Brain microvascular endothelial cell (primary cell): ENCODE measurements at regions not wholly inside any gene's neighbourhood (a gene's known extent, or its start where the extent isn't known, plus 50 kb on each side); places are given as distances from the start of the nearest gene placed in this dataset.
"Not testable (repeated sequence)": the region's sequence is repeated elsewhere in the genome, so short reads cannot be mapped to it uniquely, and the experiment has no call there.

ENCODE experiments used
- DNase-seq: peaks from one replicate; pipeline ENCODE4 v3.0.0-alpha.2; 2020
- H3K27ac ChIP-seq: fragments of 250-450 bp; sonication (Bioruptor Pico); 2 replicates; pipeline ENCODE4 v1.5.1; 2020; ENCODE audit warnings: mild to moderate bottlenecking, moderate library complexity
- H3K27me3 ChIP-seq: fragments of 250-450 bp; sonication (Bioruptor Pico); replicated peaks from 2 replicates; pipeline ENCODE4 v1.5.1; 2020; ENCODE audit warnings: mild to moderate bottlenecking
- H3K36me3 ChIP-seq: fragments of 250-450 bp; sonication (Bioruptor Pico); replicated peaks from 2 replicates; pipeline ENCODE4 v1.5.1; 2020; ENCODE audit warnings: mild to moderate bottlenecking
- H3K4me3 ChIP-seq: 2 replicates; pipeline ENCODE4 v1.5.1; 2011; ENCODE audit warnings: low read depth, mild to moderate bottlenecking, control low read depth, low read length, moderate library complexity
- CTCF ChIP-seq: IDR thresholded peaks from 2 replicates; pipeline ENCODE4 v1.5.1; 2011; ENCODE audit warnings: low read depth, mild to moderate bottlenecking, moderate library complexity, low read length, control low read depth, inconsistent platforms; ENCODE audit errors: missing control alignments
- in situ Hi-C: cut with HindIII; loops from 2 replicates; pipeline ENCODE4 v1.10.0; 2017; ENCODE audit warnings: low sequenced_read_pairs, low pct_ligation_motif_present

DNA sequence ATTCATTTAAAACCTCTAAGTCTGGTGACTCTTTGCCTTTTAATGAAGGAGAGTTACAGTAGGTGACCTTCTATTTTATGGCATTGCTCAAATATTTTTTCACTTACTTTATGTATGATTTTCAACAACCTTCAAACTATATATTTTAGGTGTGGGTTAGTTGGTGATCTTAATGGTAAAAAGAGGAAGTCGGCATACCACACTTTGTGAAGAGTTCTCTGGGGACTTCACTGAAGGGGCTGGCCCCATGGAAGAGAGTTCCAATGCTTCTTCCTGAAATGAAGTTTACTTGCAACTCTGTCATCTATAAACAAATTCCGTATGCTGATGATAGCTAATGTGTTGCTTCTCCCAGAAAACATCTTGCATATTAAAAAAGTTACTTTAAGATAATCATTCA lies 647.0 kb upstream of the SGO1 start:
- Histone ChIP-seq H3K27ac (no peak overlapping the region), H3K27me3 (no peaks in the 10 kb centered on the region), H3K36me3 (no peaks in the 10 kb centered on the region), H3K4me3 (no peak overlapping the region)
- DNase-seq: no peak
- in situ Hi-C loops: no loop called here
- no peak for TF ChIP-seq CTCF

DNA sequence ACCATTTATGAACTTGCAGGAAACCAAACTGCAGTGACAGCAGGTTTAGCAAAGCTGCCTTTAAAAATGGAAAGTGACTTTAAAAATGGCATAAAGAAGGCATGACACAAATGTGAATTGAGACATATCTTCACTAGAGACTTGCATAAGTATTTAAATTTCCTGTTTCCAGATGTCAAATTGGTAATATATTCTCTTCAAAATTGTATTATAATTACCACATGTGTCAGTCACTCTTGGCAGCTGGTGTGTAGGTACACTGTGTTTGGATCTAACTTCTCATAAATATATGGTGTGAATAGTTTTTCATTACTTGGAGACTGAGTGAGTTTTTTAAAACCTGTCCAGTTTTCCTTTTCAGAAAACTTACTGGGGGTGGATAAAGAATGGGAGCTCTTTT lies 636.2 kb upstream of the SGO1 start:
- Histone ChIP-seq H3K27me3 (no peaks in the 10 kb centered on the region), H3K36me3 (no peaks in the 10 kb centered on the region), H3K27ac (no peak overlapping the region), H3K4me3 (no peak overlapping the region)
- no peak for TF ChIP-seq CTCF
- in situ Hi-C loops: no loop called here
- no peak for DNase-seq

DNA sequence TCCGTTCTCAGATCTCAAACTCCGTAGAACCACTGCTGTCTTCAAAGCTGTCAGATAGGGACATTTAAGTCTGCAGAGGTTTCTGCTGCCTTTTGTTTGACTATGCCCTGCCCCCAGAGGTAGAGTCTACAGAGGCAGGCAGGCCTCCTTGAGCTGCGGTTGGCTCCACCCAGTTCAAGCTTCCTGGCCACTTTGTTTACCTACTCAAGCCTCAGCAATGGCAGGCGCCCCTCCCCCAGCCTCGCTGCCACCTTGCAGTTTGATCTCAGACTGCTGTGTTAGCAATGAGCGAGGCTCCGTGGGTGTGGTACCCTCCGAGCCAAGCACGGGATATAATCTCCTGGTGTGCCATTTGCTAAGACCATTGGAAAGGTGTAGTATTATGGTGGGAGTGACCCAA lies 634.9 kb upstream of the SGO1 start:
- H3K27ac ChIP-seq, DNase-seq, H3K36me3 ChIP-seq, in situ Hi-C loops, H3K27me3 ChIP-seq, H3K4me3 ChIP-seq: not testable (repeated sequence)

GRCh38 chr3:20811631-20812030 lies 625.6 kb upstream of the SGO1 start:
- Histone ChIP-seq H3K27me3 (no peaks in the 10 kb centered on the region), H3K27ac (no peak overlapping the region), H3K36me3 (no peaks in the 10 kb centered on the region), H3K4me3 (no peak overlapping the region)
- no peak for DNase-seq
- in situ Hi-C loops: no loop called here
- TF ChIP-seq CTCF: no peak

DNA sequence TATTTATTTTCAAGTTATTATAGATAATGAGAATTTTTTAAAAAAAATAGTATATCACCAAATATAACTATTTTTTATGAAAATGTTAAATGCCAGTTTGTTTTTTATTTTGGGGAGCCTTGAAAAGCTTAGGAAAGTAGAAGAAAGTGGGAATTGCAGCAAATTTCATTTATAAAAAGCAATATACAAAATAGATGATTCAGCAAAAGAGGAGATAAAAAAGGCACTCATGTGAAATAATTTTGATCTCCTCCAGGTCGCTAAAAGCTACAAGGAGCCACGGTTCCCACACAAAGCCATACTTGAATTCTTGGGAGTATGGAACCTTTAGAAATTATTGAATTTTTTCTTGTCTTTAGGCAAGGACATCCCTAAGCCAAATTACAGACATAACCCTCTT lies 625.0 kb upstream of the SGO1 start:
- H3K36me3 ChIP-seq: no peaks in the 10 kb centered on the region
- in situ Hi-C loops: no loop called here
- H3K4me3 ChIP-seq: no peak overlapping the region
- no peak overlapping the region for H3K27ac ChIP-seq
- no peak for TF ChIP-seq CTCF
- no peak for DNase-seq
- H3K27me3 ChIP-seq: no peaks in the 10 kb centered on the region

- in situ Hi-C loops: no loop called here
- no peaks in the 10 kb centered on the region for H3K36me3 ChIP-seq
- H3K4me3 ChIP-seq: no peak overlapping the region
- no peak for TF ChIP-seq CTCF
- no peak for DNase-seq
- H3K27me3 ChIP-seq: no peaks in the 10 kb centered on the region
- no peak overlapping the region for H3K27ac ChIP-seq
Observed at GRCh38 chr3:20810555-20810954, 624.5 kb upstream of the SGO1 start.
